ENCODE measurements at regions not wholly inside any gene's neighbourhood (a gene's known extent, or its start where the extent isn't known, plus 50 kb on each side); places are given as distances from the start of the nearest gene placed in this dataset.

DNA sequence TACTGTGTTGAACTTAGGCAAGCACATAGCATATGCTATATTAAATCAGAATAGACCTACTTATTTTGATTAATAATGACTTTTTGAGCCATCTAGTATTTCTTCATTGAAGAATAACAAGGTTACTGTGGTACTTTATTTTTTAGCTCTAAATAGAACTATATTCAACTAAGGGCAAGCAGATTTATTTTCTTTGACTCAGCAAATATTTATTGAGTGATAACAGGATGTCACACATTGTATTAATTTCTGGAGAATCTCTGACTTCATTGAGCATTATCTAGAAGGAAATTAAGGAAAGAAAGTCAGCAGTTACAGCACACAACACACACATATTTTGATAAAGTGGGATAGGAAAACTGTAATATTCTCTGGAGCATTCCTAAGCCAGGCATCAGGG lies 407.4 kb downstream of the CD109 start:
- CTCF ChIA-PET: interaction anchor here (1.0 to 4.1 kb wide), 2 partner anchors 12 to 1105 kb away, joined by 5 to 26 read pairs; no protein-coding TSS in a partner anchor
- no peak for DNase-seq (ENCODE audit: low read depth, low spot score)
- no peak for TF ChIP-seq CTCF (IDR thresholded peaks at IDR 0.05; ENCODE audit: low read depth, low read length)
- Histone ChIP-seq H3K27me3 (ENCODE audit: control insufficient read depth, insufficient read depth, low read length) (no peaks in the 10 kb centered on the region), H3K4me3 (ENCODE audit: low read depth, low read length) (no peak overlapping the region), H3K9me3 (ENCODE audit: control insufficient read depth, insufficient read depth, low read length) (no peaks in the 10 kb centered on the region), H3K27ac (ENCODE audit: low read depth, low read length) (no peak overlapping the region)
- POLR2A ChIA-PET: no interaction called here

- TF ChIP-seq CTCF (IDR thresholded peaks at IDR 0.05; ENCODE audit: low read depth, low read length): no peak
- H3K27ac ChIP-seq (ENCODE audit: low read depth, low read length): no peak overlapping the region
- no peak overlapping the region for H3K4me3 ChIP-seq (ENCODE audit: low read depth, low read length)
- no peaks in the 10 kb centered on the region for H3K9me3 ChIP-seq (ENCODE audit: control insufficient read depth, insufficient read depth, low read length)
- DNase-seq (ENCODE audit: low read depth, low spot score): no peak
- no peaks in the 10 kb centered on the region for H3K27me3 ChIP-seq (ENCODE audit: control insufficient read depth, insufficient read depth, low read length)
- POLR2A ChIA-PET: interaction anchor here (0.6 kb wide), 1 partner anchor 11 kb away, joined by 5 read pairs; no protein-coding TSS in a partner anchor
- CTCF ChIA-PET: interaction anchor here (0.6 to 1.6 kb wide), 3 partner anchors 9 to 447 kb away, joined by 3 to 9 read pairs (median 3); partner anchors contain the start of gene SLC17A5
Observed at GRCh38 chr6:74100719-74101287, 404.8 kb downstream of the CD109 start.

DNA sequence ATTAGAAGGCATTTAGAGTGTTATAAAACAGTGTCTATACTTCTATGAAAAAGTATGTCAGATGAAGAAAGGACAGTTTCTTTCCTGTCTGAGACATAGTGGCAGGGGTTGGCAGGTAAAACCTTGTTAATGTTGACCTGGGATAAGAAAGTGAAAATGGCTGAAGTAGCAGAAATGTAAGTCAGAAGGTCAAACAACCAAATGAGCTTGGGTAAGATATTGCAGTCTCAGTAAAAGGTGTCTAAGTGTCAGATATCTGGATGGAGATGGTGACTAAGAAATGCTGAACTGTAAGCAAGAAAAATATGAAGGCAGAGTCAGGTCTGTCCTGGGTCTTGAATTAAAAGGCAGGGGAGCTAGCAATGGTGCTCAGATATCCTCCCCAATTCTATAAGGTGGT lies 400.3 kb downstream of the CD109 start:
- TF ChIP-seq CTCF (IDR thresholded peaks at IDR 0.05; ENCODE audit: low read depth, low read length): no peak
- Histone ChIP-seq H3K9me3 (ENCODE audit: control insufficient read depth, insufficient read depth, low read length) (no peaks in the 10 kb centered on the region), H3K4me3 (ENCODE audit: low read depth, low read length) (no peak overlapping the region), H3K27me3 (ENCODE audit: control insufficient read depth, insufficient read depth, low read length) (no peaks in the 10 kb centered on the region), H3K27ac (ENCODE audit: low read depth, low read length) (no peak overlapping the region)
- DNase-seq (ENCODE audit: low read depth, low spot score): no peak
- CTCF ChIA-PET: interaction anchor here (1.8 kb wide), 1 partner anchor 1113 kb away, joined by 9 read pairs; no protein-coding TSS in a partner anchor
- POLR2A ChIA-PET: no interaction called here

GRCh38 chr6:74093361-74093760 lies 397.4 kb downstream of the CD109 start:
- no peak for TF ChIP-seq CTCF (IDR thresholded peaks at IDR 0.05; ENCODE audit: low read depth, low read length)
- no peaks in the 10 kb centered on the region for H3K27me3 ChIP-seq (ENCODE audit: control insufficient read depth, insufficient read depth, low read length)
- DNase-seq (ENCODE audit: low read depth, low spot score): no peak
- H3K4me3 ChIP-seq (ENCODE audit: low read depth, low read length): no peak overlapping the region
- no peak overlapping the region for H3K27ac ChIP-seq (ENCODE audit: low read depth, low read length)
- ChIA-PET CTCF (interaction anchor here (0.6 to 9.2 kb wide), 4 partner anchors 8 to 1116 kb away, joined by 3 to 175 read pairs (median 4); no protein-coding TSS in a partner anchor), POLR2A (no interaction called here)
- no peaks in the 10 kb centered on the region for H3K9me3 ChIP-seq (ENCODE audit: control insufficient read depth, insufficient read depth, low read length)

GRCh38 chr6:74091794-74092157 lies 395.8 kb downstream of the CD109 start:
- TF ChIP-seq CTCF (IDR thresholded peaks at IDR 0.05; ENCODE audit: low read depth, low read length): no peak

More at GRCh38 chr6:74091794-74092157, 395.8 kb downstream of the CD109 start:
- Histone ChIP-seq H3K4me3 (ENCODE audit: low read depth, low read length) (no peak overlapping the region), H3K9me3 (ENCODE audit: control insufficient read depth, insufficient read depth, low read length) (no peaks in the 10 kb centered on the region), H3K27me3 (ENCODE audit: control insufficient read depth, insufficient read depth, low read length) (no peaks in the 10 kb centered on the region), H3K27ac (ENCODE audit: low read depth, low read length) (no peak overlapping the region)
- ChIA-PET POLR2A (interaction anchor here (0.5 kb wide), 1 partner anchor 344 kb away, joined by 4 read pairs; no protein-coding TSS in a partner anchor), CTCF (interaction anchor here (0.6 to 9.2 kb wide), 27 partner anchors 9 to 1118 kb away, joined by 3 to 175 read pairs (median 4); no protein-coding TSS in a partner anchor)
- DNase-seq (ENCODE audit: low read depth, low spot score): no peak

Measured in AG04450 (cell line).